Keratinocyte (primary cell): ENCODE measurements at regions not wholly inside any gene's neighbourhood (a gene's known extent, or its start where the extent isn't known, plus 50 kb on each side); places are given as distances from the start of the nearest gene placed in this dataset.

Experiments used
- DNase-seq: peaks from one replicate; pipeline ENCODE4 v3.0.0-alpha.2; 2011; ENCODE audit warnings: low read depth, missing footprints, low spot score
- FAIRE-seq: peaks from 2 replicates; lab custom pipeline; 2011; peaks lifted over from hg19 to GRCh38; lab: Jason Lieb, UNC
- H2AFZ ChIP-seq: 2 replicates; pipeline ENCODE4 v1.6.0; 2012; ENCODE audit warnings: low read length, control low read depth, inconsistent platforms; ENCODE audit not compliant: control insufficient read depth
- H3K27ac ChIP-seq: 2 replicates; pipeline ENCODE4 v1.5.1; 2011; ENCODE audit warnings: low read length; ENCODE audit not compliant: control insufficient read depth, insufficient read depth
- H3K27me3 ChIP-seq: 3 replicates; pipeline ENCODE4 v1.6.0; 2011; ENCODE audit warnings: low read length; ENCODE audit not compliant: control insufficient read depth, insufficient read depth; ENCODE audit errors: extremely low read depth
- H3K36me3 ChIP-seq, 2 experiments: 2 replicates in 1 of 2; 3 replicates in 1 of 2; pipeline ENCODE4 v1.5.1; 2011; ENCODE audit warnings: low read length in 2 of 2, mild to moderate bottlenecking in 1 of 2; ENCODE audit not compliant: control insufficient read depth in 2 of 2, insufficient read depth in 2 of 2; ENCODE audit errors: extremely low read depth in 1 of 2
- H3K4me1 ChIP-seq: 3 replicates; pipeline ENCODE4 v1.5.1; 2011; ENCODE audit warnings: low read length; ENCODE audit not compliant: control insufficient read depth, insufficient read depth; ENCODE audit errors: extremely low read depth
- H3K4me2 ChIP-seq: 3 replicates; pipeline ENCODE4 v1.6.0; 2011; ENCODE audit warnings: low read depth, low read length; ENCODE audit not compliant: control insufficient read depth, insufficient read depth; ENCODE audit errors: extremely low read depth
- H3K4me3 ChIP-seq, 3 experiments: fragments of 200-600 bp in 1 of 3; sonication (generic) in 1 of 3; 2 replicates in 2 of 3; 3 replicates in 1 of 3; pipeline ENCODE4 v1.5.1; 2011 to 2016; ENCODE audit warnings: low read length in 3 of 3, mild to moderate bottlenecking in 3 of 3, control low read depth in 2 of 3, inconsistent platforms in 1 of 3, low read depth in 1 of 3, mixed read lengths in 1 of 3, mixed run types in 1 of 3, moderate library complexity in 1 of 3; ENCODE audit not compliant: control insufficient read depth in 2 of 3, insufficient read depth in 2 of 3; ENCODE audit errors: extremely low read depth in 1 of 3
- H3K79me2 ChIP-seq: 2 replicates; pipeline ENCODE4 v1.6.0; 2012; ENCODE audit warnings: low read length; ENCODE audit not compliant: control insufficient read depth, insufficient read depth
- H3K9ac ChIP-seq: 3 replicates; pipeline ENCODE4 v1.6.0; 2011; ENCODE audit warnings: low read length; ENCODE audit not compliant: control insufficient read depth, insufficient read depth; ENCODE audit errors: extremely low read depth
- H3K9me1 ChIP-seq: 3 replicates; pipeline ENCODE4 v1.6.0; 2011; ENCODE audit warnings: low read length; ENCODE audit not compliant: control insufficient read depth, insufficient read depth; ENCODE audit errors: extremely low read depth
- H3K9me3 ChIP-seq: 2 replicates; pipeline ENCODE4 v1.5.1; 2012; ENCODE audit warnings: low read depth, low read length; ENCODE audit not compliant: control insufficient read depth
- H4K20me1 ChIP-seq: 3 replicates; pipeline ENCODE4 v1.6.0; 2011; ENCODE audit warnings: low read length; ENCODE audit not compliant: control insufficient read depth, insufficient read depth; ENCODE audit errors: extremely low read depth
- CTCF ChIP-seq, 3 experiments: IDR thresholded peaks in 1 of 3; conservative IDR thresholded peaks in 1 of 3; optimal IDR thresholded peaks in 1 of 3; 2 replicates in 2 of 3; 3 replicates in 1 of 3; pipeline versions ENCODE3 to v1.5.1; 2011; ENCODE audit warnings: low read length in 3 of 3, mild to moderate bottlenecking in 3 of 3, moderate library complexity in 2 of 3, control low read depth in 1 of 3, inconsistent platforms in 1 of 3; ENCODE audit not compliant: insufficient read depth in 2 of 3; ENCODE audit errors: extremely low read depth in 1 of 3
- EZH2 ChIP-seq: IDR thresholded peaks from one replicate; pipeline ENCODE4 v1.6.1; 2012; ENCODE audit warnings: inconsistent platforms, mild to moderate bottlenecking, low read length, moderate library complexity
- dilution Hi-C: fragments of 300-500 bp; cut with MboI; formaldehyde crosslinking; loops from one replicate; pipeline ENCODE4 v1.7.0; 2020; ENCODE audit warnings: low sequenced_read_pairs; ENCODE audit not compliant: extremely low pct_ligation_motif_present

- Histone ChIP-seq H3K36me3 (no peaks in the 10 kb centered on the region), H3K4me3 (no peak overlapping the region), H3K79me2 (no peaks in the 10 kb centered on the region), H3K27ac (no peak overlapping the region), H3K9me3 (no peaks in the 10 kb centered on the region), H3K4me1 (peaks cover 7% of the 10 kb centered on the region), H3K9me1 (no peaks in the 10 kb centered on the region), H3K4me2 (no peak overlapping the region), H2AFZ (no peak overlapping the region), H4K20me1 (no peaks in the 10 kb centered on the region), H3K9ac (no peak overlapping the region), H3K27me3 (no peaks in the 10 kb centered on the region)
- dilution Hi-C loops: no loop called here
- DNase-seq (no peak), FAIRE-seq (no peak)
- no peak for TF ChIP-seq EZH2
- TF ChIP-seq CTCF (optimal IDR thresholded peaks at IDR 0.05 in 1 of 3, IDR thresholded peaks at IDR 0.05 in 1 of 3, conservative IDR thresholded peaks at IDR 0.05 in 1 of 3; ENCODE audit: extremely low read depth in 1 of 3, insufficient read depth in 2 of 3, low read length in 3 of 3): no peak
These were observed 271.8 kb upstream of the FANCL start for GRCh38 chr2:58512878-58513277.

- Histone ChIP-seq H4K20me1 (no peaks in the 10 kb centered on the region), H3K4me1 (no peaks in the 10 kb centered on the region), H3K27me3 (no peaks in the 10 kb centered on the region), H3K79me2 (no peaks in the 10 kb centered on the region), H3K27ac (no peak overlapping the region), H3K9ac (no peak overlapping the region), H3K4me2 (no peak overlapping the region), H3K9me1 (no peaks in the 10 kb centered on the region), H3K9me3 (no peaks in the 10 kb centered on the region), H3K36me3 (no peaks in the 10 kb centered on the region), H2AFZ (no peak overlapping the region), H3K4me3 (no peak overlapping the region)
- DNase-seq (no peak), FAIRE-seq (no peak)
- TF ChIP-seq EZH2 (no peak), CTCF (optimal IDR thresholded peaks at IDR 0.05 in 1 of 3, IDR thresholded peaks at IDR 0.05 in 1 of 3, conservative IDR thresholded peaks at IDR 0.05 in 1 of 3; ENCODE audit: extremely low read depth in 1 of 3, insufficient read depth in 2 of 3, low read length in 3 of 3) (no peak)
- dilution Hi-C loops: no loop called here
These were observed 266.9 kb upstream of the FANCL start for GRCh38 chr2:58508006-58508405.
